ENCODE measurements at regions not wholly inside any gene's neighbourhood (a gene's known extent, or its start where the extent isn't known, plus 50 kb on each side); places are given as distances from the start of the nearest gene placed in this dataset.

- FAIRE-seq (no peak), DNase-seq (ENCODE audit: low spot score) (no peak)
Measured at GRCh38 chr13:22220151-22221135, 549.6 kb downstream of the FGF9 start.

- FAIRE-seq (no peak), DNase-seq (ENCODE audit: low spot score) (no peak)
Measured at GRCh38 chr13:22223411-22223810, 552.5 kb downstream of the FGF9 start.

GRCh38 chr13:22226086-22226485, 555.2 kb downstream of the FGF9 start:
- no peak for DNase-seq (ENCODE audit: low spot score)
- no peak for FAIRE-seq

GRCh38 chr13:22227895-22228294, 557.0 kb downstream of the FGF9 start:
- FAIRE-seq (no peak), DNase-seq (ENCODE audit: low spot score) (no peak)

GRCh38 chr13:22229916-22230315, 559.0 kb downstream of the FGF9 start:
- FAIRE-seq, result no peak
- no peak for DNase-seq (ENCODE audit: low spot score)

- no peak for FAIRE-seq
Measured at GRCh38 chr13:22232186-22232585, 561.3 kb downstream of the FGF9 start.

GRCh38 chr13:22235285-22235949, 564.5 kb downstream of the FGF9 start:
- DNase-seq (ENCODE audit: low spot score) (no peak), FAIRE-seq (no peak)

More at GRCh38 chr13:22232186-22232585, 561.3 kb downstream of the FGF9 start:
- DNase-seq (ENCODE audit: low spot score), result no peak

- DNase-seq (ENCODE audit: low spot score) (no peak), FAIRE-seq (no peak)
Measured at GRCh38 chr13:22235950-22236290, 565.0 kb downstream of the FGF9 start.

GRCh38 chr13:22238269-22238668, 567.4 kb downstream of the FGF9 start:
- DNase-seq (ENCODE audit: low spot score), result no peak
- FAIRE-seq, result no peak

GRCh38 chr13:22240716-22241115, 569.8 kb downstream of the FGF9 start:
- DNase-seq (ENCODE audit: low spot score) (no peak), FAIRE-seq (no peak)

- FAIRE-seq (no peak), DNase-seq (ENCODE audit: low spot score) (no peak)
Measured at GRCh38 chr13:22243469-22244163, 572.7 kb downstream of the FGF9 start.

- DNase-seq (ENCODE audit: low spot score) (no peak), FAIRE-seq (no peak)
Measured at GRCh38 chr13:22252281-22252830, 581.5 kb downstream of the FGF9 start.

- DNase-seq (ENCODE audit: low spot score) (no peak), FAIRE-seq (no peak)
Measured at GRCh38 chr13:22253107-22253506, 582.2 kb downstream of the FGF9 start.

GRCh38 chr13:22256111-22256639, 585.3 kb downstream of the FGF9 start:
- DNase-seq (ENCODE audit: low spot score), result no peak
- FAIRE-seq, result no peak

- FAIRE-seq (no peak), DNase-seq (ENCODE audit: low spot score) (no peak)
Measured at GRCh38 chr13:22262001-22262885, 591.4 kb downstream of the FGF9 start.

- no peak for FAIRE-seq
Measured at GRCh38 chr13:22263185-22263584, 592.3 kb downstream of the FGF9 start.

GRCh38 chr13:22265563-22265962, 594.7 kb downstream of the FGF9 start:
- DNase-seq (ENCODE audit: low spot score), result no peak
- no peak for FAIRE-seq

More at GRCh38 chr13:22263185-22263584, 592.3 kb downstream of the FGF9 start:
- no peak for DNase-seq (ENCODE audit: low spot score)

GRCh38 chr13:22270881-22271280, 600.0 kb downstream of the FGF9 start:
- no peak for FAIRE-seq
- DNase-seq (ENCODE audit: low spot score), result no peak

- FAIRE-seq, result no peak
- no peak for DNase-seq (ENCODE audit: low spot score)
Measured at GRCh38 chr13:22271903-22272302, 601.0 kb downstream of the FGF9 start.

- DNase-seq (ENCODE audit: low spot score) (no peak), FAIRE-seq (no peak)
Measured at GRCh38 chr13:22275393-22275792, 604.5 kb downstream of the FGF9 start.
